Endothelial cell of umbilical vein (primary cell): ENCODE measurements at regions not wholly inside any gene's neighbourhood (a gene's known extent, or its start where the extent isn't known, plus 50 kb on each side); places are given as distances from the start of the nearest gene placed in this dataset.

Experiments
- BruUV-seq: library from RNA; stranded (reverse); fragments of 400-500 nt; replicated peaks from 2 replicates; lab custom pipeline; 2021; lab: Mats Ljungman, UMichigan
- CTCF ChIA-PET: fragments of 300-600, 350-600 bp; sonication (Branson Sonifier 250); formaldehyde crosslinking; loops from one replicate; lab custom pipeline; 2021; ENCODE audit warnings: antibody characterized with exemption, inconsistent platforms; lab: Charles Lee
- POLR2A ChIA-PET: fragments of 300-600, 350-600 bp; sonication (Branson Sonifier 250); formaldehyde crosslinking; loops from one replicate; lab custom pipeline; 2021; ENCODE audit warnings: antibody characterized with exemption, inconsistent platforms; lab: Charles Lee
- DNase-seq: peaks from one replicate; pipeline ENCODE4 v3.0.0-alpha.2; 2011; ENCODE audit warnings: low read depth, low spot score
- FAIRE-seq: peaks from 2 replicates; lab custom pipeline; 2011; peaks lifted over from hg19 to GRCh38; lab: Jason Lieb, UNC
- H2AFZ ChIP-seq: 2 replicates; pipeline ENCODE4 v1.6.0; 2012; ENCODE audit warnings: low read depth, low read length, control low read depth, inconsistent platforms
- H3K27ac ChIP-seq: 2 replicates; pipeline ENCODE4 v1.5.1; 2011; ENCODE audit warnings: low read depth, mild to moderate bottlenecking, control low read depth, low read length, moderate library complexity; ENCODE audit not compliant: insufficient read depth
- H3K27me3 ChIP-seq, 2 experiments: 2 replicates each; pipeline versions ENCODE4 v1.6.0 to v1.6.1; 2011; ENCODE audit warnings: low read length in 2 of 2, mixed read lengths in 1 of 2; ENCODE audit not compliant: control insufficient read depth in 2 of 2, insufficient read depth in 2 of 2
- H3K36me3 ChIP-seq, 2 experiments: 2 replicates in 1 of 2; 3 replicates in 1 of 2; pipeline ENCODE4 v1.5.1; 2011; ENCODE audit warnings: low read length in 2 of 2, mild to moderate bottlenecking in 1 of 2, moderate library complexity in 1 of 2; ENCODE audit not compliant: control insufficient read depth in 2 of 2, insufficient read depth in 2 of 2; ENCODE audit errors: extremely low read depth in 1 of 2
- H3K4me1 ChIP-seq: 3 replicates; pipeline ENCODE4 v1.5.1; 2011; ENCODE audit warnings: mild to moderate bottlenecking, low read length; ENCODE audit not compliant: control insufficient read depth, insufficient read depth; ENCODE audit errors: extremely low read depth
- H3K4me2 ChIP-seq: 2 replicates; pipeline ENCODE4 v1.6.1; 2011; ENCODE audit warnings: low read length, control low read depth, mixed read lengths; ENCODE audit not compliant: insufficient read depth
- H3K4me3 ChIP-seq, 3 experiments: fragments of 200-600 bp in 1 of 3; sonication (generic), shearing (Covaris generic) in 1 of 3; replicated peaks in 1 of 3; 2 replicates each; pipeline ENCODE4 v1.5.1; 2011 to 2016; ENCODE audit warnings: control low read depth in 3 of 3, low read length in 3 of 3, mild to moderate bottlenecking in 2 of 3, inconsistent platforms in 1 of 3, low read depth in 1 of 3, moderate library complexity in 1 of 3; ENCODE audit not compliant: insufficient read depth in 1 of 3
- H3K79me2 ChIP-seq: 2 replicates; pipeline ENCODE4 v1.6.0; 2012; ENCODE audit warnings: low read length, inconsistent platforms; ENCODE audit not compliant: control insufficient read depth, insufficient read depth
- H3K9ac ChIP-seq: replicated peaks from 2 replicates; pipeline ENCODE3; 2011; ENCODE audit warnings: low read length, control low read depth; ENCODE audit not compliant: insufficient read depth; ENCODE audit errors: extremely low read depth
- H3K9me1 ChIP-seq: replicated peaks from 3 replicates; pipeline ENCODE4 v1.6.0; 2011; ENCODE audit warnings: mild to moderate bottlenecking, low read length; ENCODE audit not compliant: control insufficient read depth, insufficient read depth; ENCODE audit errors: extremely low read depth
- H3K9me3 ChIP-seq: replicated peaks from 2 replicates; pipeline ENCODE4 v1.5.1; 2012; ENCODE audit warnings: low read length, inconsistent platforms; ENCODE audit not compliant: control insufficient read depth, insufficient read depth
- H4K20me1 ChIP-seq: replicated peaks from 2 replicates; pipeline ENCODE3; 2011; ENCODE audit warnings: mild to moderate bottlenecking, low read length; ENCODE audit not compliant: control insufficient read depth, insufficient read depth; ENCODE audit errors: extremely low read depth
- EZH2 ChIP-seq: IDR thresholded peaks from 2 replicates; pipeline ENCODE4 v1.6.1; 2012; ENCODE audit warnings: borderline replicate concordance, low read depth, mild to moderate bottlenecking, moderate library complexity, low read length, inconsistent platforms; ENCODE audit not compliant: severe bottlenecking
- FOS ChIP-seq: IDR thresholded peaks from 2 replicates; pipeline ENCODE4 v1.6.1; 2011; ENCODE audit warnings: mild to moderate bottlenecking, low read length, moderate library complexity, borderline replicate concordance; ENCODE audit not compliant: insufficient read depth
- GATA2 ChIP-seq: IDR thresholded peaks from 2 replicates; pipeline ENCODE4 v1.7.0; 2011; ENCODE audit warnings: low read depth, mild to moderate bottlenecking, moderate library complexity, mixed read lengths, low read length; ENCODE audit not compliant: insufficient read length, insufficient read depth
- JUN ChIP-seq: IDR thresholded peaks from 2 replicates; pipeline ENCODE4 v1.6.1; 2011; ENCODE audit warnings: borderline replicate concordance, low read depth; ENCODE audit not compliant: insufficient read length, insufficient read depth
- MYC ChIP-seq: IDR thresholded peaks from one replicate; pipeline ENCODE4 v1.6.1; 2011; ENCODE audit warnings: mild to moderate bottlenecking, low read depth, low read length
- POLR2A ChIP-seq: IDR thresholded peaks from 2 replicates; pipeline ENCODE4 v1.6.1; 2012; ENCODE audit warnings: low read depth, mild to moderate bottlenecking, control low read depth, low read length
- POLR2AphosphoS5 ChIP-seq: IDR thresholded peaks from 2 replicates; pipeline ENCODE4 v1.6.1; 2012; ENCODE audit warnings: low read depth, mild to moderate bottlenecking, control low read depth, low read length, moderate library complexity; ENCODE audit not compliant: insufficient read depth
- dilution Hi-C: fragments of 300-500 bp; cut with MboI; formaldehyde crosslinking; loops from one replicate; pipeline ENCODE4 v1.15.0; 2019; ENCODE audit warnings: low sequenced_read_pairs; ENCODE audit not compliant: extremely low pct_ligation_motif_present
- intact Hi-C: fragments of 100-400 bp; cut with micrococcal nuclease; formaldehyde crosslinking; loops from one replicate; pipeline ENCODE4 v1.10.0; 2022
- TF ChIP-seq, protein P1 (sequence below), 2 donors: IDR thresholded peaks; 1 replicate in 1 of 2; 2 replicates in 1 of 2; pipeline ENCODE4 v1.5.1; 2011; ENCODE audit warnings: low read length in 2 of 2, mild to moderate bottlenecking in 2 of 2, moderate library complexity in 2 of 2, control low read depth in 1 of 2, inconsistent platforms in 1 of 2, low read depth in 1 of 2; ENCODE audit not compliant: insufficient read depth in 1 of 2; ENCODE audit errors: extremely low read depth in 1 of 2
- TF ChIP-seq, protein P2 (sequence below): IDR thresholded peaks from 2 replicates; pipeline ENCODE4 v1.6.1; 2011; ENCODE audit not compliant: insufficient read depth, insufficient read length

DNA sequence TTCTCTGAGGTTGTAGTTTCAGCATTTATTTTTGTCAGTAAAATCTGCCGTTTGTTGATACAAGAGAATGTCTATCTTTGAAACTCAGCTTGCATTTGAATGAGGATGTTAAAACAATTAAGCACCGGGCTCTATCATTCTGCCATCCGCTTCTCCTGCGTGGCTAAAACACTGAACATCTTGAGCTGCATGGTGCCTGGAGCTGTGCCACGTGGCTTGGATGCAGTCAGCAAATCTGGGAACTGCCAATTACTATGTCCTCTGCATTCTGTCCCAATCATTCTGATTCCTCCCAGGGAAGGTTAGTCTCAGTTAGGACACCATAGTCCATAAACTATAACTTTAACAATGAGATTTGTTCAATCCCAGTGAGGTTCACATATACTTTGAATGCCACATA is 598.4 kb downstream of the FBXO15 start:
- Histone ChIP-seq H3K4me3 (no peak overlapping the region), H3K79me2 (no peaks in the 10 kb centered on the region), H3K4me1 (no peaks in the 10 kb centered on the region), H3K9me1 (no peaks in the 10 kb centered on the region), H3K27ac (no peak overlapping the region), H3K27me3 (no peaks in the 10 kb centered on the region), H3K4me2 (no peak overlapping the region), H3K9me3 (peaks cover 2% of the 10 kb centered on the region), H3K36me3 (no peaks in the 10 kb centered on the region), H2AFZ (no peak overlapping the region), H4K20me1 (no peaks in the 10 kb centered on the region), H3K9ac (no peak overlapping the region)
- TF ChIP-seq POLR2A = no peak
- no peak for TF ChIP-seq EZH2
- TF ChIP-seq JUN = no peak
- no peak for TF ChIP-seq MYC
- no peak for TF ChIP-seq FOS
- no peak for TF ChIP-seq GATA2
- no peak for TF ChIP-seq POLR2AphosphoS5
- TF ChIP-seq, protein P1, sequence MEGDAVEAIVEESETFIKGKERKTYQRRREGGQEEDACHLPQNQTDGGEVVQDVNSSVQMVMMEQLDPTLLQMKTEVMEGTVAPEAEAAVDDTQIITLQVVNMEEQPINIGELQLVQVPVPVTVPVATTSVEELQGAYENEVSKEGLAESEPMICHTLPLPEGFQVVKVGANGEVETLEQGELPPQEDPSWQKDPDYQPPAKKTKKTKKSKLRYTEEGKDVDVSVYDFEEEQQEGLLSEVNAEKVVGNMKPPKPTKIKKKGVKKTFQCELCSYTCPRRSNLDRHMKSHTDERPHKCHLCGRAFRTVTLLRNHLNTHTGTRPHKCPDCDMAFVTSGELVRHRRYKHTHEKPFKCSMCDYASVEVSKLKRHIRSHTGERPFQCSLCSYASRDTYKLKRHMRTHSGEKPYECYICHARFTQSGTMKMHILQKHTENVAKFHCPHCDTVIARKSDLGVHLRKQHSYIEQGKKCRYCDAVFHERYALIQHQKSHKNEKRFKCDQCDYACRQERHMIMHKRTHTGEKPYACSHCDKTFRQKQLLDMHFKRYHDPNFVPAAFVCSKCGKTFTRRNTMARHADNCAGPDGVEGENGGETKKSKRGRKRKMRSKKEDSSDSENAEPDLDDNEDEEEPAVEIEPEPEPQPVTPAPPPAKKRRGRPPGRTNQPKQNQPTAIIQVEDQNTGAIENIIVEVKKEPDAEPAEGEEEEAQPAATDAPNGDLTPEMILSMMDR (IDR thresholded peaks at IDR 0.05; ENCODE audit: extremely low read depth in 1 of 2, insufficient read depth in 1 of 2, low read depth in 1 of 2, low read length in 2 of 2) = no peak
- TF ChIP-seq, protein P2, sequence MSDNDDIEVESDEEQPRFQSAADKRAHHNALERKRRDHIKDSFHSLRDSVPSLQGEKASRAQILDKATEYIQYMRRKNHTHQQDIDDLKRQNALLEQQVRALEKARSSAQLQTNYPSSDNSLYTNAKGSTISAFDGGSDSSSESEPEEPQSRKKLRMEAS = no peak
- DNase-seq (no peak), FAIRE-seq (no peak)
- BruUV-seq = no TSS peak
- ChIA-PET CTCF (no interaction called here), POLR2A (no interaction called here)
- intact Hi-C loops (no loop called here), dilution Hi-C loops (no loop called here)
